ENCODE measurements at regions not wholly inside any gene's neighbourhood (a gene's known extent, or its start where the extent isn't known, plus 50 kb on each side); places are given as distances from the start of the nearest gene placed in this dataset.

DNA sequence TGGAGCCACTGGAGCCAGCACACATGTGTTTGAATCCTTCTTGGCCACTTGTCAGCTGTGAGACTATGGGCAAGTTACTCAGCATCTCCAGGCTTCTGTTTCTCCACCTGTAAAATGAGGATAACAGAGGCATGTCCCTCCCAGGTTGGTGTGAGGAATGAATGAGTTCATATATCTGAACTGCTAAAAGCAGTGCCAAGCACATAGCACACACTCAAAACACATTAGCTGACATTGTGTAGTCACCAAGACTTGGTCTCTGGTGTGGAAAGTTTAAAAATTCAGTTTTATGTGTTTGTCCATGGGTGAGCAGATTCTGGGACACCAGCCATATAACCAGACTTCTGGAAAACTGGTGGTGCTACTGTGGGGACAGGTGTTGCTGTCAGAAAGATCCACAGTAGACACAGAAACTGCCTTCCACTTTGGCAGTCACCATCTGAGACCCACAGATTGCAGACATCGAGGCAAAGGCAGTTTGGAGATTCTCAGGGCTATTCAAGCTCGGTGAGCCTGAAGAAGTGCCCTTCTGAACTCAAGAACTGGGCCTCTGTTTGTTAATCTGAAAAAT lies 115.8 kb downstream of the MRPL14 start:
- Histone ChIP-seq H3K4me3 (ENCODE audit: insufficient read depth, low read depth, low read length, poor library complexity, severe bottlenecking) (no peak overlapping the region), H3K36me3 (ENCODE audit: control insufficient read depth, insufficient read depth, low read length) (no peaks in the 10 kb centered on the region), H3K27ac (ENCODE audit: insufficient read depth, low read length, poor library complexity, severe bottlenecking) (no peak overlapping the region), H3K27me3 (replicated peaks; ENCODE audit: control insufficient read depth, insufficient read depth, low read length, poor library complexity, severe bottlenecking) (peaks cover 3% of the 10 kb centered on the region), H3K9me3 (ENCODE audit: control insufficient read depth, low read length) (no peaks in the 10 kb centered on the region), H3K4me1 (ENCODE audit: control insufficient read depth, insufficient read depth, low read length, poor library complexity, severe bottlenecking) (no peaks in the 10 kb centered on the region)
- DNase-seq, result no peak

DNA sequence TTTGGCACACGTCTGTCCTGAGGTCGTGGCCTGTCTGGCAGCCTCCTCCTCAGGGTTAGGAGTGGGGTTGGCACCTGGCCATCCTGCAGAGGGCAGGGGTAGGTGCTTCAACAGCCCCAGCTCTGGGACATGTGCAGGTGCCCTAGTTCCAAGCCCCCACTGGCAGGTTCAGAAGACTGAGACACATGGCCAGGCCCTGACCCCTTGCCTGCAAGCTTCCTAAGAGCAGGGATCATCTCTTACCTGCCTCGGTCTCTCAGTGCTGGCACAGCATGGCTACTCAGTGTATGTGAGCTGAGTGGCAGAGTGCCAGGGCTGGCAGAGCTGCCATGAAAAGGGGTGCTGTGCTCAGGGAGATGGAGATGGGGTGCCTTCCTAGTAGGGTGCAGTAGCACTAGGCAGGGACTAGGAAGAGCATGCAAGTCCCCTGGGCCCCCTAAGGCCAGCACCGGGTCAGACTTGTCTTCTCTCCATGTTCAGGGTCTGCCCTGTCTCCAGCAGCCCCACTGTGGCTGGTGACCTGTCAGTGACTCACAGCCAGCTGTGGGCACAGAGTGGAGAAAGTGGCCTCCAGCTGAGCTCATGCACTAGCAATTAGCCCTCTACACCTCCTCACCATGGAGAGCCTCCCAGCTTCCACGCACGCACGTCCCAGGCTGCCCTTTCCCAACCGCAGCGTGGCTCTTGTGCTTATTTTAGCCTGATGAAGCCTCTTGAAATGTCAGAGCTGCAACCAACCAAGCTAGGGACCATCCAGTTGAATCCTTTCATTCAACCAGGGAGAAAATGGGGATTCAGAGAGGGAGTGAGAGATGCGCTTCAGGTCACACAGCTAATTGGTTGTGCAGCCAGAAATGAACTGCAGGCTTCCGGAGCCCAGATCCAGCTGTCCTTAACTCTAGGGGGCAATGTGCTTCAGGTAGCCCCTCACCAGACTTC lies 116.6 kb downstream of the MRPL14 start:
- no peak overlapping the region for H3K4me3 ChIP-seq (ENCODE audit: insufficient read depth, low read depth, low read length, poor library complexity, severe bottlenecking)
- H3K9me3 ChIP-seq (ENCODE audit: control insufficient read depth, low read length), result no peaks in the 10 kb centered on the region
- no peaks in the 10 kb centered on the region for H3K4me1 ChIP-seq (ENCODE audit: control insufficient read depth, insufficient read depth, low read length, poor library complexity, severe bottlenecking)
- no peaks in the 10 kb centered on the region for H3K36me3 ChIP-seq (ENCODE audit: control insufficient read depth, insufficient read depth, low read length)
- no peak for DNase-seq
- no peak overlapping the region for H3K27ac ChIP-seq (ENCODE audit: insufficient read depth, low read length, poor library complexity, severe bottlenecking)
- peaks cover 6% of the 10 kb centered on the region for H3K27me3 ChIP-seq (replicated peaks; ENCODE audit: control insufficient read depth, insufficient read depth, low read length, poor library complexity, severe bottlenecking)

DNA sequence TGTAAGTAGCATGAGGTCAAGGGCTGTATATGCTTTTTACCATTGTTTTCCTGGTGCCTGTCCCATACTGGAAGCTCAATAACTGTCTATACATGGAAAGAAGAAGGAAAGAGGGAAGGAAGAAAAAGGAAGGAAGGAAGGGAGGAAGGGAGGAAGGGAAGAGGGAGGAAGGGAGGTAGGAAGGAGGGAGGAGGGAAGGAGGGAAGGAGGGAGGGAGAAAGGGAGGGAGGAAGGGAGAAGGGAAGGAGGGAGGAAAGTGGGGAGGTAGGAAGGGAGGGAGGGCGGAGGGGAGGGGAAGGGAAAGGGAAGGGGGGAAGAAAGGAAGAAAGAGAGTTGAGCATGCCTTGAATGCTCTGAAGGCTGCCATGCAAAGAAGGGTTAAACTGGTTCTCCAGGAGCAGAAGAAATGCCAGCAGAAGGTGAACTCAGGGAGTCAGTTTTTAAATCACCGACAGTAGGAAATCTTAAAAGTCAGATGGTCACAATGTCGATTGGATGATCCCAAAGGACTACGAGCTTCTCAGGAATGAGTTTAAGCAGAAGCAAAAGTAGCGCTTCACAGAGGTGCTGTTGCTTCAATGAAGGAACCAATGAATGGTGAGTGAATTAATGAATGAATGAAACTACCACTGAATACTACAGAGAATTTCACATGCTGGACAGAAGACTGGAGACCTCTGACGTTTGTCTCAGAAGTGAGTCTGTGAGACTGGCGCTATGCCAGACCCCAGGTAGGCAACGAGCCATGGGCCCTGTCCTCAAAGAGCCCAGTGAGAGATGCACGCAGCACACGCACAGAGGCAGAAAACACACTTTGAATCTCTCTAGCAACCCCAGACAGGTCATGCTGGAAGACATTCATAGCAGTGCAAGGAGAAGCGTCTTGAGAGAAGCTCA lies 117.6 kb downstream of the MRPL14 start:
- Histone ChIP-seq H3K9me3 (ENCODE audit: control insufficient read depth, low read length) (no peaks in the 10 kb centered on the region), H3K4me1 (ENCODE audit: control insufficient read depth, insufficient read depth, low read length, poor library complexity, severe bottlenecking) (no peaks in the 10 kb centered on the region), H3K27me3 (replicated peaks; ENCODE audit: control insufficient read depth, insufficient read depth, low read length, poor library complexity, severe bottlenecking) (peaks cover 3% of the 10 kb centered on the region), H3K27ac (ENCODE audit: insufficient read depth, low read length, poor library complexity, severe bottlenecking) (no peak overlapping the region), H3K4me3 (ENCODE audit: insufficient read depth, low read depth, low read length, poor library complexity, severe bottlenecking) (no peak overlapping the region), H3K36me3 (ENCODE audit: control insufficient read depth, insufficient read depth, low read length) (no peaks in the 10 kb centered on the region)
- DNase-seq, result no peak

DNA sequence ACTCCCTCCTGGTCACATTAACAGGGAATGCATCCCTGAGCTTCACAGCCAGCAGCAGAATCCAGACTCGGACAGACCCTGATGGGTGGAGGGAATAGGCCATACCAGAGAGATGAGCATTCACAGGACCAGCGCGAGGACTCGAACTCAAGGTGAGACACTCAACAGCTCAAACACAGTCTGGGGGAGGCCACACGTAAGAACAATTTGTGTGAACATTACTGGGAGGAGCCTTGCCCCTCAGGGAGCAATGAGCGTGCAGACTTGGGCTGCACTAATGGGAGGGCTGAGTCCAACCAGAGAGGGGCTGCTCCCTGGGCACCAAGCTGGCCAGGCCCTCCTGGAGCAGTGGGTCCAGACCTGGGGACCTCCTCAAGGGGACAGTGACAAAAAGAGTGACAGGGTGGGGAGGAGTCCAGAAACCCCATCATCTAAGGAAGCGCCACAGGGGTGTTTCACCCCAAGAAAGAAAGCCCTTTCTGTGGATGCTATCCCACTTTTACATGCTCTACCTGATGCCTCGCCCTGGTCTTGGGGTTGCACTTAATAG lies 118.4 kb downstream of the MRPL14 start:
- no peak for DNase-seq
- no peaks in the 10 kb centered on the region for H3K9me3 ChIP-seq (ENCODE audit: control insufficient read depth, low read length)
- H3K4me1 ChIP-seq (ENCODE audit: control insufficient read depth, insufficient read depth, low read length, poor library complexity, severe bottlenecking), result no peaks in the 10 kb centered on the region
- no peaks in the 10 kb centered on the region for H3K36me3 ChIP-seq (ENCODE audit: control insufficient read depth, insufficient read depth, low read length)
- no peak overlapping the region for H3K4me3 ChIP-seq (ENCODE audit: insufficient read depth, low read depth, low read length, poor library complexity, severe bottlenecking)
- peaks cover 3% of the 10 kb centered on the region for H3K27me3 ChIP-seq (replicated peaks; ENCODE audit: control insufficient read depth, insufficient read depth, low read length, poor library complexity, severe bottlenecking)
- H3K27ac ChIP-seq (ENCODE audit: insufficient read depth, low read length, poor library complexity, severe bottlenecking), result no peak overlapping the region

DNA sequence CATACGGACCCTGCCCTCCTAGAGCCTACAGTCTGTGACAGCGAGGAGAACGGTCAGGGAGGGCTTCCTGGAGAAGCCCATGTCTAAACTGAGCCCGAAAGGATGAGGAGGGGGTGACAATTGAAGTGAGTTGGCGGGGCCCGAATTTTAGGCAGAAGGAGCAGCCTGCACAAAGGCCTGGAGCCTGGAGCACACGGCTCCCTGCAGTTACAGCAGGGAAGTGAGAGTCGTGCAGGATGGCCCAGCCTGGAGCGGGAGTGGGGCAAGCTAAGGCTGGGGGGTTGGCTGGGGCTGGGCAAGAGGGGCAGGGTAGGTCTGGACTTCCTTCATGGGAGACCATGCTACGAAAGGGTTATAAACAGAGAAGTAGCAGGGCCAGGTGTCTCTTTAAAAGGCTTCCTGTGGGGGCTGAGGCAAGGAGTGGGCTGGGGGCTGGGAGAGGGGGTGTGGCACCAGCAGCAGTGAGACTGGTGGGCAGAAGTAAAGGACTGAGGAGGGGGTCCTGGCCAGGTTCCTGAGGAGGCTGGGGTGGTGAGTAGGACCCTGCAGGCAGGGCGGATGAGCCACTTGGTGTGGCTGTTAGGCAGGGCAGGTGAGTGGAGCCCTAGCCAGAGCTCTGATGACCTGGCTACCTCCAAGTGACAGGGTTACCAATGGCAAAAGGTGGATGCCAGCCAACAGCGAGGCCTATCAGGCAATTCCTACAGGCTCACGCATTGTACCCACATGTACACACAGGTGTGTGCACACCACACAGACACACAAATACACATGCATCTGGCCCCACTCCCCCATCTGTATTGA lies 119.2 kb downstream of the MRPL14 start:
- Histone ChIP-seq H3K27me3 (replicated peaks; ENCODE audit: control insufficient read depth, insufficient read depth, low read length, poor library complexity, severe bottlenecking) (peaks cover 9% of the 10 kb centered on the region), H3K27ac (ENCODE audit: insufficient read depth, low read length, poor library complexity, severe bottlenecking) (no peak overlapping the region)

DNA sequence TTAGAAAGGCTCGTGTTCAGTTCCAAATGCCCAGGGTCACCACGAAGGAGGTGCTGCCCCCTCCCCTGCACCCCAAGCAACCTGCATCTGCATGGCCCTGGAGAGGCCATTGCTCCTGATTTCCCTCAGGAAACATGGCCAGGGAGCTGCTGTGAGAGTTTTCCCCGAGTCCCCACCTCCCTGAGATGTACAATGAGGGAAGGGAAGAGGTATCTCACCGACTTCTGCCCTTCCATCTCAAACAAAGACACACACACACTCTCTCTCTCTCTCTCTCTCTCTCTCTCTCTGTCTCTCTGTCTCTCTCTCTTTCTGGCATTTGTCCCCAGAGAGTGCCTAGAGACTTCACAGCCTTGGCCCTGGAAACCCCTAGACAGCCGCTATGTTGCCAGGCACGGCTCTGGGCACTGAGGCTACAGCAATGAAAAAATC lies 120.4 kb downstream of the MRPL14 start:
- no peak for DNase-seq
- no peak overlapping the region for H3K4me3 ChIP-seq (ENCODE audit: insufficient read depth, low read depth, low read length, poor library complexity, severe bottlenecking)
- H3K27ac ChIP-seq (ENCODE audit: insufficient read depth, low read length, poor library complexity, severe bottlenecking), result no peak overlapping the region
- H3K27me3 ChIP-seq (replicated peaks; ENCODE audit: control insufficient read depth, insufficient read depth, low read length, poor library complexity, severe bottlenecking), result peaks cover 20% of the 10 kb centered on the region
- peaks cover 14% of the 10 kb centered on the region for H3K4me1 ChIP-seq (ENCODE audit: control insufficient read depth, insufficient read depth, low read length, poor library complexity, severe bottlenecking)
- no peaks in the 10 kb centered on the region for H3K9me3 ChIP-seq (ENCODE audit: control insufficient read depth, low read length)
- H3K36me3 ChIP-seq (ENCODE audit: control insufficient read depth, insufficient read depth, low read length), result no peaks in the 10 kb centered on the region

More for the DNA sequence above, 119.2 kb downstream of the MRPL14 start:
- no peak overlapping the region for H3K4me3 ChIP-seq (ENCODE audit: insufficient read depth, low read depth, low read length, poor library complexity, severe bottlenecking)
- H3K36me3 ChIP-seq (ENCODE audit: control insufficient read depth, insufficient read depth, low read length), result no peaks in the 10 kb centered on the region
- DNase-seq, result no peak
- H3K9me3 ChIP-seq (ENCODE audit: control insufficient read depth, low read length), result no peaks in the 10 kb centered on the region
- H3K4me1 ChIP-seq (ENCODE audit: control insufficient read depth, insufficient read depth, low read length, poor library complexity, severe bottlenecking), result peaks cover 5% of the 10 kb centered on the region

DNA sequence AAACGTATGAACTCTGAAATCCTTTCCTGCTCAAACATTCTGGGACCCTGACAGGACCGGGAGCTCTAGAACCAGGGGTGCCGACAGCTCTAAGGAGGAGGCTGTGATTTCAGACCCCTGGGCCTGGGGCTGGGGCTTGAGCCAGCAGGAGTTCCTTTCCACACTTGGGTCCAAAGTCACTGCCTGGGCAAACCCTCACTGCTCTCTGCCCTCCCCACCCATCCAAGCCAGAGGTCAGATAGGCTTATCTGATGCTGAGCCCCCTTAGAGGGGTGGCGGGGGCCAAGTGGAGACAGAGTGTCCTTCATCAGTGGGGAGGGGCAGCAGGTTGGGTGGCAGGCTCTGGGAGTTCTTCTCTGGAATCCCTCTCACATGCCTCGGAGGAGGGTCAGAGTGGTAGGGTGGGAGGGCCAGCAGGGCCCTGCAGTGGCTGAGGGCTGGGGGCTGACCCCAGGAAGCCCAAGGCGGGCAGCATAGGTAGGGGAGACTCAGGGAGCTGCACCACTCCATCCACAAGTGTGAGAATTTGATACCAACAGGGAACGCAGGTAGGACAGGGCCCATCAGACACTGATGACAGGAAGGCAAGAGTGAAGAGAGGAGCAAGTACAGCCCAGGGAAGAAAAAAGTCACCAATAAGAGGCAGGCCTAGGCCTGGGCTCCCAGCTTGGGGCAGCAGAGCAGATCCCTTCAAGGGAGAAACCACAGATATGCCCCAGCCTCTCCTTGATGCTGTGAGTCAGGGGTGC lies 121.0 kb downstream of the MRPL14 start:
- Histone ChIP-seq H3K27me3 (replicated peaks; ENCODE audit: control insufficient read depth, insufficient read depth, low read length, poor library complexity, severe bottlenecking) (peaks cover 25% of the 10 kb centered on the region), H3K36me3 (ENCODE audit: control insufficient read depth, insufficient read depth, low read length) (no peaks in the 10 kb centered on the region), H3K4me3 (ENCODE audit: insufficient read depth, low read depth, low read length, poor library complexity, severe bottlenecking) (no peak overlapping the region), H3K9me3 (ENCODE audit: control insufficient read depth, low read length) (no peaks in the 10 kb centered on the region), H3K4me1 (ENCODE audit: control insufficient read depth, insufficient read depth, low read length, poor library complexity, severe bottlenecking) (peaks cover 15% of the 10 kb centered on the region), H3K27ac (ENCODE audit: insufficient read depth, low read length, poor library complexity, severe bottlenecking) (no peak overlapping the region)
- no peak for DNase-seq

DNA sequence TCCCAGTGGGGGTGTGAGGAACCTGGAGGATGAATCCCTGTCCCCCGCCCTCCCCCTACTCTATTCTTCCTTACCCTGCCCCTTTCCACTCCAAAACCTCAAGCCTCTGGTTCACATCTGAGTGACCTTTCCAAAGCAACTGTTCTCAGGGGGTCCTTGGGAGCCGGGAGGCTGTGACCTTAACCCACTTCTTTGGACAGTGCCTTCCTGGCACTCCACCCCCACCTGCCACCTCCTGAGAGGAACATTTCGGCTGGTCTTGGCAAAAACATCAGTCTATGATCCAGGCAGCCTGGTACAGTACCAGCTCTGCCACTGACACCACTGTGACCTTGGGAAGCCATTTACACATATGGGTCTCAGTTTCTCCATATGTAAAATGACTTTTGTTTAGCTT lies 121.7 kb downstream of the MRPL14 start:
- DNase-seq, result no peak
- Histone ChIP-seq H3K27me3 (replicated peaks; ENCODE audit: control insufficient read depth, insufficient read depth, low read length, poor library complexity, severe bottlenecking) (peaks cover 26% of the 10 kb centered on the region), H3K4me3 (ENCODE audit: insufficient read depth, low read depth, low read length, poor library complexity, severe bottlenecking) (no peak overlapping the region), H3K9me3 (ENCODE audit: control insufficient read depth, low read length) (no peaks in the 10 kb centered on the region), H3K4me1 (ENCODE audit: control insufficient read depth, insufficient read depth, low read length, poor library complexity, severe bottlenecking) (peaks cover 15% of the 10 kb centered on the region), H3K27ac (ENCODE audit: insufficient read depth, low read length, poor library complexity, severe bottlenecking) (no peak overlapping the region), H3K36me3 (ENCODE audit: control insufficient read depth, insufficient read depth, low read length) (no peaks in the 10 kb centered on the region)

Data from effector memory CD4-positive, alpha-beta T cell (primary cell).